ENCODE measurements at regions not wholly inside any gene's neighbourhood (a gene's known extent, or its start where the extent isn't known, plus 50 kb on each side); places are given as distances from the start of the nearest gene placed in this dataset.

DNA sequence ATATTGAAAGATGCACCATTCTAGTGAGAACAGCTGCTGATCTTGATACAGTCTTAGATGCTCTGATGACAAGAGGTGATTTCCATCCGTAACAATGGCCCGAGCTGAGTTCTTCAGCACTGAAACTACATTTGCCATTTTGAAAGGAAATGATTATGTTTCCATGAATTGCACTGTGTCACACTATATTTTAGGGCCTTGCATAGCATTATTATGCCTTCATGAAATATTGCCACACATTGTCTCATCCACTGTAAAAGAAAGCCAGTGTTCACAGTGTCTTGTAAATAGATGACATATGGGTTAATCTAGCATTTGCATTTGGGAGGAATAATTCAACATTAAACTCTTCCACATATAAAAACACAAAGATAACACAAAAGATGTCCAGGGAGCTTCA, 438.3 kb upstream of the PSMD7 start:
- CTCF ChIA-PET, result no interaction called here
- Mint-ChIP-seq H3K4me1 (ENCODE audit: low read depth) (no peaks in the 10 kb centered on the region), H3K27ac (no peak overlapping the region), H3K9me3 (ENCODE audit: insufficient read depth) (no peaks in the 10 kb centered on the region), H3K4me3 (no peak overlapping the region), H3K36me3 (ENCODE audit: low read depth) (no peaks in the 10 kb centered on the region), H3K27me3 (ENCODE audit: low read depth) (no peaks in the 10 kb centered on the region)
- ATAC-seq (no peak), DNase-seq (no peak)
- POLR2A ChIA-PET, result no interaction called here

DNA sequence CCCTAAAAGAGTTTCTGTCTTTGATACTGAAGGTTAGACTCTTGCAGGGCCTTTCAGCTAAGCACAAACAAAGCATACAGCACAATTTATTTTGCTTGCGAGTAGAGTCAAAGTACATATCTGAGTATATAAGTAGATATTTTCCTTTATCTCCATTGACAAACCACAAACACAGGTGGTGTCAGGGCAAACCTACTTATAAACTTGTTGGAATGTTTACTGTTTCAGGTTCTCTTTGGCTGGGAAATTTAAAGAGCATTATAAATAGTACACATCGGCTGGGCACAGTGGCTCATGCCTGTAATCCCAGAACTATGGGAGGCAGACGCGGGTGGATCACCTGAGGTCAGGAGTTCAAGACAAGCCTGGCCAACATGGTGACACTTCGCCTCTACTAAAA, 442.6 kb upstream of the PSMD7 start:
- Mint-ChIP-seq H3K27me3 (ENCODE audit: low read depth) (no peaks in the 10 kb centered on the region), H3K9me3 (ENCODE audit: insufficient read depth) (peaks cover 4% of the 10 kb centered on the region), H3K27ac (no peak overlapping the region), H3K36me3 (ENCODE audit: low read depth) (no peaks in the 10 kb centered on the region), H3K4me1 (ENCODE audit: low read depth) (no peaks in the 10 kb centered on the region), H3K4me3 (no peak overlapping the region)
- ATAC-seq, result no peak
- ChIA-PET POLR2A (no interaction called here), CTCF (no interaction called here)
- DNase-seq, result no peak

DNA sequence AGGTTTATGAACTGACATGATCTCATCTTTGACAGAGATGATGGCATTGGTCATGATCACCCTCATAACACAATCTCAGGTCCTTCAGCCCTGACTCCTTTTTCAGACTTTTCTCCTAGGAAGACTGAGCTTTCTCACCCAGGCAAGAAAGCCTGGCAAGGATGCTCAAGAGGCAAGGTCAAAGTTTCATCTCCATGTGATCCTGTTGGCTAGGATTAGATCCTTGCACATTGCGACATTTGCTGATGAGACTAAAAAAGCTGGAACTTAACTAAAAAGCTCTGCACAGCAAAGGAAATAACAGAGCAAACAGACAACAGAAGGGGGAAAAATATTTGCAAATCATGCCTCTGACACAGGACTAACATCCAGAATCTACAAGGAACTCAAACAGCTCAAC, 444.1 kb upstream of the PSMD7 start:
- H3K27me3 Mint-ChIP-seq (ENCODE audit: low read depth), result no peaks in the 10 kb centered on the region
- no peaks in the 10 kb centered on the region for H3K4me1 Mint-ChIP-seq (ENCODE audit: low read depth)
- no peak overlapping the region for H3K4me3 Mint-ChIP-seq
- ATAC-seq, result no peak
- peaks cover 4% of the 10 kb centered on the region for H3K9me3 Mint-ChIP-seq (ENCODE audit: insufficient read depth)
- no peak overlapping the region for H3K27ac Mint-ChIP-seq
- DNase-seq, result no peak
- no peaks in the 10 kb centered on the region for H3K36me3 Mint-ChIP-seq (ENCODE audit: low read depth)
- ChIA-PET CTCF (no interaction called here), POLR2A (no interaction called here)

DNA sequence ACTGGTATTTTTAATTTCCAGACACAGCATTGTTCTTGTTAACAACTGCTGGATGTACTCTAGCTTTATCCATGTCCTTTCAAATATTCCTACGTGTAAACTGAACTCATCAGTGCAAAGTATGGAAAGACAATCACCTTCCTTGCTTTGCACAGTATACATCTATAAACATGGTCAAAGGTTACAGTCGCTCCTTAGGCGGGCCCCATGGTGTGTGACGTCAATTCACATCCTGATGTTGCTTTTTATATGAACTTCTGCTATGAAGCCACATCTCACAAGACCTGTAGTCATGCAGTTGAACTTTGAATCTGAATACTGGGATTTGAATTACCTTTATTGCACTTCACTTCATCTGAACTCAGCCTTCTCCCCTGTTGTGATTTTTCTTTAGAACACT, 447.6 kb upstream of the PSMD7 start:
- H3K4me3 Mint-ChIP-seq, result no peak overlapping the region
- no peaks in the 10 kb centered on the region for H3K4me1 Mint-ChIP-seq (ENCODE audit: low read depth)
- CTCF ChIA-PET, result no interaction called here
- DNase-seq, result no peak
- no peak for ATAC-seq
- no peaks in the 10 kb centered on the region for H3K36me3 Mint-ChIP-seq (ENCODE audit: low read depth)
- POLR2A ChIA-PET, result no interaction called here
- no peak overlapping the region for H3K27ac Mint-ChIP-seq
- no peaks in the 10 kb centered on the region for H3K27me3 Mint-ChIP-seq (ENCODE audit: low read depth)
- H3K9me3 Mint-ChIP-seq (ENCODE audit: insufficient read depth), result peaks cover 4% of the 10 kb centered on the region

DNA sequence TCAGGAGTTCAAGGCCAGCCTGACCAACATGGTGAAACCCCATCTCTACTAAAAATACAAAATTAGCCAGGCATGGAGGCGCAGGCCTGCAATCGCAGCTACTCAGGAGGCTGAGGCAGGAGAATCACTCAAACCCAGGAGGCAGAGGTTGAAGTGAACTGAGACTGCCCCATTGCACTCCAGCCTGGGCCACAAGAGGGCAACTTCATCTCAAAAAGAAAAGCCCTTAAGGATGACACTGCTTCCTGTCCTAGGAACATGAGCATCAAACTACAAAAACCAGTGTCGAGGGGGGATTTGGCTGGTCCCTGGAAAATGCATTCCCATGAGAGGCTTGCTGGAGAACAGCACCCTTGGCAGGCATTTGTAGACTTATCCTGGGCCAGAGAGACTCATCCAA, 449.5 kb upstream of the PSMD7 start:
- DNase-seq, result no peak
- no peak for ATAC-seq
- no peaks in the 10 kb centered on the region for H3K36me3 Mint-ChIP-seq (ENCODE audit: low read depth)
- H3K27ac Mint-ChIP-seq, result no peak overlapping the region
- CTCF ChIA-PET, result no interaction called here
- no peaks in the 10 kb centered on the region for H3K27me3 Mint-ChIP-seq (ENCODE audit: low read depth)
- no peaks in the 10 kb centered on the region for H3K4me1 Mint-ChIP-seq (ENCODE audit: low read depth)
- POLR2A ChIA-PET, result no interaction called here
- no peak overlapping the region for H3K4me3 Mint-ChIP-seq
- peaks cover 4% of the 10 kb centered on the region for H3K9me3 Mint-ChIP-seq (ENCODE audit: insufficient read depth)

DNA sequence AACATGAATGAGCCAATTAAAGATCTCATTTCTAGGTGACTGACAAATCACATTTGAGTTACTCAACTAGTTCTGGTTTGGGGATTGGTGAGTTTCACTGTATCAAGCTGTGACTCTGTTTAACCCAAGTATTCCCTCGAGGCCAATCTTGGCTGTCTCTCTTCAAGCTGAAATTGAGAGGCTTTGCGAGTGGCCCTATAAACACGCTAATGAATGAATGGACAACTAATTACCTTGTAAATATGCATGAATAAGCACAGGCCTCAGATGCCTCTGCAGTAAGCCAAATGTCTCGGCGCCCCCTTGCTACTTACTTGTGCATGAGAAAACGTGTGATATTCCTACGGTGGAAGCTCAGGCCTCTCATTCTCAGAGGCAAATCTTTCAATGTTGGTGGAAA, 450.3 kb upstream of the PSMD7 start:
- ChIA-PET CTCF (no interaction called here), POLR2A (no interaction called here)
- H3K36me3 Mint-ChIP-seq (ENCODE audit: low read depth), result no peaks in the 10 kb centered on the region
- no peaks in the 10 kb centered on the region for H3K4me1 Mint-ChIP-seq (ENCODE audit: low read depth)
- H3K9me3 Mint-ChIP-seq (ENCODE audit: insufficient read depth), result peaks cover 4% of the 10 kb centered on the region
- H3K4me3 Mint-ChIP-seq, result no peak overlapping the region
- DNase-seq, result no peak
- H3K27me3 Mint-ChIP-seq (ENCODE audit: low read depth), result no peaks in the 10 kb centered on the region
- ATAC-seq, result no peak
- no peak overlapping the region for H3K27ac Mint-ChIP-seq

DNA sequence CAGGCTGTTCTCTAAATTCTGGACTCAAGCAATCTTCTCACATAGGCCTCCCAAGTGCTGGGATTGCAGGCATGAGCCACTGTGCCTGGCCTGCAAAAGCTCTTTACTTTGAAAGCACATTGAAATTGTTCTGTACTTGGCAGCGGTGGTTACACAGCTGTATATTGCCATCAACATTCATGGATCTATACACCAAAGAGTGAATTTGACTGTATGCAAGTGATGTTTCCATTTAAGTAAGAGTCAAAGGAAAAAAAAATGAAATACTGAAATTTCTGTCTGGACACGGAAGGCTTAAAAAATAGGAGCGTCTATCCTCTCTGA, 450.6 kb upstream of the PSMD7 start:
- Mint-ChIP-seq H3K27ac (no peak overlapping the region), H3K27me3 (ENCODE audit: low read depth) (no peaks in the 10 kb centered on the region), H3K9me3 (ENCODE audit: insufficient read depth) (peaks cover 2% of the 10 kb centered on the region), H3K4me1 (ENCODE audit: low read depth) (no peaks in the 10 kb centered on the region), H3K4me3 (no peak overlapping the region), H3K36me3 (ENCODE audit: low read depth) (no peaks in the 10 kb centered on the region)
- ChIA-PET POLR2A (no interaction called here), CTCF (no interaction called here)
- ATAC-seq (no peak), DNase-seq (no peak)

DNA sequence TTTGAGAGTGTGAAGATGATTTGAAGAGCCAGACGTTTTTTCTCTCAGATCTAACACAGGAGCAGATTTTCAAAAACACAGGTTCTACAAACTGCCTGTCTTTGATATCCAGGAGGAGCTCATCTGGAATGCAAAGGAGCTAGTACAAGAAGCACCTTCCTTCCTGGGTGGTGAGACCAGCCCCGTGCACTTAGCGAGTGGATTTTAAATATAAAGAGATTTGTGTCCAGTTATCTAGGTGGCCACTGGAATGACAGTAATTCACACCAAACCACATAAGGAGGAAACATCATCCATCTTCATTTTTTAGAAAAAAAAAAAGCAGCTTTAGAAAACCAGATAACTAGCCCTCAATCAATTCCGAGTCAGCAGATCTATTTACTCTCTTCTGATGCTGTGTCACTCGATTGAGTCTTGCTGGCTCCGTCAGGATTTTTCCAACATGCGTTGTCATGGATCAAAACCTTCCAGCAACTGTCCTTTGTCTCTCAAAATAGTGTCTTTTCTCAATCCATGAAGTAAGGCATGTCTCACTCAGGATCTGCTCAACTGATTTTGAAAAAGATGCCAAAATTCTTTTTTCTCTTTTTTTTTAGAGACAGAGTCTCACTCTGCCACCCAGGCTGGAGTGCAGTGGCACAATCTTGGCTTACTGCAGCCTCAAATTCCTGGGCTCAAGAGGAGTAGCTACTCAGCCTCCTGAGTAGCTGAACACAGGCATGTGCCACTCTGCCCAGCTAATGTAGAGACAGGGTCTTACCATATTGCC, 451.2 kb upstream of the PSMD7 start:
- Mint-ChIP-seq H3K27ac (no peak overlapping the region), H3K4me1 (ENCODE audit: low read depth) (no peaks in the 10 kb centered on the region), H3K27me3 (ENCODE audit: low read depth) (no peaks in the 10 kb centered on the region), H3K9me3 (ENCODE audit: insufficient read depth) (no peaks in the 10 kb centered on the region), H3K4me3 (no peak overlapping the region), H3K36me3 (ENCODE audit: low read depth) (no peaks in the 10 kb centered on the region)
- DNase-seq, result no peak
- ChIA-PET POLR2A (no interaction called here), CTCF (no interaction called here)
- ATAC-seq, result no peak

DNA sequence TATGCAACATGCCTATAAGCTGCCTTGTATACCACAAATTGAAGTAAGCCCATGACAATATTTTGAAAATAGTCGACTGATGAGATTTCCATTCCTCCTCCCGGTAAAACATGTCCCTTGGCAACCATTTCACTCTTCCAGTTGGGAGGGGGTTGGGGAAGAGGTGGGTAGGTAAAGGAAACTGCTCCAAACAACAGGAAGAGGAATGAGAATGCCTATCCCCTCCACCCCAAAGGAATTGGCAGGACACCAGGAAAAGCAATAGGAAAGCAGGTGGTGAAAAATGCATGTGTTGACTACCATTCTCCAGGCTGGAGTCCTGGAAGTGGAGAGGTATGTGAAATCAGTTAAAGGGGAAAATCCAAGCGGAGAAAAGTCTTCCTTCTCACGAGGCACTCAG, 455.9 kb upstream of the PSMD7 start:
- Mint-ChIP-seq H3K27ac (no peak overlapping the region), H3K4me1 (ENCODE audit: low read depth) (no peaks in the 10 kb centered on the region)

DNA sequence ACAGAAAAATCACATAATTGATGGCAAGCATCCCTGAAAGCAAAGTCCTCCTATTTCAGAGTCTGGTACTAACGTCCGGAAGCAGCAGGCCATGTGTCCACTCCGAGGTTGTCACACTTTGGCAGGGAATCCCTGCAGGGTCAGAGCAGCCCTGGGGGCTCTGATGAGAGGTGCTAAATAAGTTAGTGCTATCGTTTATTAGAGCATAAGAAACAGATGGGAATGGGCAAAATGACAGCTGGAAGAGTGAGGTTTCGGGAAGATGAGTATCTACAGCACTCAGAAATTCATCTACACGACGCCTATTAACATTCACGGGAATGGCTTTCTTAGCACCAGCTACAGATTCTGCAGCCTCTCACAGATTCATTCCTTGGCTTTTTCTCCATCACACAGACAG, 465.4 kb upstream of the PSMD7 start:
- no peaks in the 10 kb centered on the region for H3K36me3 Mint-ChIP-seq (ENCODE audit: low read depth)
- H3K27ac Mint-ChIP-seq, result no peak overlapping the region
- ChIA-PET CTCF (no interaction called here), POLR2A (no interaction called here)
- H3K9me3 Mint-ChIP-seq (ENCODE audit: insufficient read depth), result peaks cover 7% of the 10 kb centered on the region
- no peaks in the 10 kb centered on the region for H3K27me3 Mint-ChIP-seq (ENCODE audit: low read depth)
- DNase-seq, result no peak
- H3K4me3 Mint-ChIP-seq, result no peak overlapping the region
- H3K4me1 Mint-ChIP-seq (ENCODE audit: low read depth), result no peaks in the 10 kb centered on the region
- ATAC-seq, result no peak

More for the DNA sequence above, 455.9 kb upstream of the PSMD7 start:
- Mint-ChIP-seq H3K4me3 (no peak overlapping the region), H3K27me3 (ENCODE audit: low read depth) (no peaks in the 10 kb centered on the region), H3K36me3 (ENCODE audit: low read depth) (no peaks in the 10 kb centered on the region), H3K9me3 (ENCODE audit: insufficient read depth) (no peaks in the 10 kb centered on the region)
- ChIA-PET CTCF (no interaction called here), POLR2A (no interaction called here)
- DNase-seq (no peak), ATAC-seq (no peak)

DNA sequence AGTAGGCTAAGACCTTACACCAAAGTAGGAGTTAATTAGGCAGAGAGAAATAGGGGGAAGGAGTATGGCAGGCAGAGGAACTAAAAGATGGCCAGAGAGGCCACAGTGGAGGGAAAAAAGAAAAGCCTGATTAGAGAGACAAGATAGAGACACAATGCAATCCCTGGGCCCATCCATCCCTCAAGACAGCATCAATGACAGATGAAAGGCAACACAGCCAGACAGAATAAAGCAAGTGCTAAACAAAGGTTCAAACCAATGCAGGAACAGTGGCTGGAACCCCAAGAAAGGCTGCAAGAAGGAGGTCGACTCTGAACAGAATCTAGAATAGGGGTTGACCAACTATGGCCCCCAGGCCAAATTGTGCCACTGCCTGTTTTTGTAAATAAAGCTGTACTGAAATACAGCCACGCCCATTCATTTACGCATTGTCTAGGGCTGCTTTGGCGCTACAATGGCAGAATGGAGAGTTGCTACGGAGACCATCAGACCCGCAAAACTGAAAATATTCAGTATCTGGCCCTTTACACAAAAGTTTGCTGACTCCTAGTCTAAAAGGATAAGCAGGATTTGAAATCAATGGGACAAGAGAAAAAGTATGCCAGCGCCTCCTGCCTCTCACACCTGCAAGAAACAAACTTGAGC, 473.3 kb upstream of the PSMD7 start:
- no peak overlapping the region for H3K4me3 Mint-ChIP-seq
- DNase-seq (no peak), ATAC-seq (no peak)
- ChIA-PET CTCF (no interaction called here), POLR2A (no interaction called here)
- no peaks in the 10 kb centered on the region for H3K4me1 Mint-ChIP-seq (ENCODE audit: low read depth)
- H3K9me3 Mint-ChIP-seq (ENCODE audit: insufficient read depth), result peaks cover 5% of the 10 kb centered on the region
- no peaks in the 10 kb centered on the region for H3K27me3 Mint-ChIP-seq (ENCODE audit: low read depth)
- H3K27ac Mint-ChIP-seq, result no peak overlapping the region
- no peaks in the 10 kb centered on the region for H3K36me3 Mint-ChIP-seq (ENCODE audit: low read depth)

DNA sequence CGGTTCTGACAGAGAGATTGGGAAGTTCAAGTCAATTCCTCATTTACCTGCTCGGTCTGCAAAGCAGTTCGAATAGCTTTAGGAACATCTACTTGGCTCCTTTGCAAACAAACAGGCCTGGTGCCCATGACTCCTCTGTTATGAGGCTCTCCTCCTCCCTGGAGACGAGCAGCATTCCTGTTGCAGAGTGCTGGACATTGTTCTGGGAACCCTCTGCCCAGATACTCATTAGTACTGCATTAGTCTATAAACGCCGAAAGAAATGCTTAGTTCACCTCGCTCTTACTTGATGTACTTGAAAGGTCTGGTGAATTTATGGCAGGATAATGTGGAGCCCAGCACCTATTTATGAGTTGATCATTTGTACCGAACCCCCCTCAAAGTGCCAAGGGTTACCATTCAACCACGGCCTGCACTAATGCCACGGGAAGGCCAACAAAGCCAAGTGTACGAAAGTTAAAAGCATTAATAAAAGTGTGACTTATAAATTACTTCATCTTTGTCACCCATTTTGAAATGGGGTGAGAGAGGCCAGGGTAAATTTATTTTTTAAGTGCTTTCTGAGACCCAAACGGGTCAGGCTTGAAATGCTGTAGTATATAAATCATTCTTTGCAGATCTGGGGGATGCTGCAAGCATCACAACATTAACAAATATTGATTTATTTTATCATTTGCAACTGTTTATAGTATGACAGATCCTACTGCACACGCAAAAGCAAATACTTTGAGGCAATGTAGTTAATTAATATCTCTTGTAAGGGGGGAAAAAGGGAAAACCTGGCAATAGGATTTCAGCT, 478.9 kb upstream of the PSMD7 start:
- DNase-seq (no peak), ATAC-seq (no peak)
- H3K4me3 Mint-ChIP-seq, result no peak overlapping the region
- H3K36me3 Mint-ChIP-seq (ENCODE audit: low read depth), result no peaks in the 10 kb centered on the region
- H3K27me3 Mint-ChIP-seq (ENCODE audit: low read depth), result no peaks in the 10 kb centered on the region
- CTCF ChIA-PET, result no interaction called here
- H3K9me3 Mint-ChIP-seq (ENCODE audit: insufficient read depth), result no peaks in the 10 kb centered on the region
- no peaks in the 10 kb centered on the region for H3K4me1 Mint-ChIP-seq (ENCODE audit: low read depth)
- no peak overlapping the region for H3K27ac Mint-ChIP-seq
- POLR2A ChIA-PET, result no interaction called here
